HL-60 (cell line): ENCODE measurements at regions not wholly inside any gene's neighbourhood (a gene's known extent, or its start where the extent isn't known, plus 50 kb on each side); places are given as distances from the start of the nearest gene placed in this dataset.

ENCODE experiments used
- CTCF ChIP-seq: IDR thresholded peaks from one replicate; pipeline ENCODE4 v1.5.1; 2011; ENCODE audit warnings: low read length, control low read depth, inconsistent platforms; ENCODE audit not compliant: insufficient read depth
- GABPA ChIP-seq: IDR thresholded peaks from 2 replicates; pipeline ENCODE4 v1.6.1; 2012; ENCODE audit warnings: low read depth
- POLR2AphosphoS5 ChIP-seq: IDR thresholded peaks from 2 replicates; pipeline ENCODE4 v1.6.1; 2012; ENCODE audit warnings: low read depth
- TF ChIP-seq, protein P1 (sequence below): IDR thresholded peaks from 2 replicates; pipeline ENCODE4 v1.6.1; 2012; ENCODE audit warnings: low read depth; ENCODE audit not compliant: insufficient replicate concordance

DNA sequence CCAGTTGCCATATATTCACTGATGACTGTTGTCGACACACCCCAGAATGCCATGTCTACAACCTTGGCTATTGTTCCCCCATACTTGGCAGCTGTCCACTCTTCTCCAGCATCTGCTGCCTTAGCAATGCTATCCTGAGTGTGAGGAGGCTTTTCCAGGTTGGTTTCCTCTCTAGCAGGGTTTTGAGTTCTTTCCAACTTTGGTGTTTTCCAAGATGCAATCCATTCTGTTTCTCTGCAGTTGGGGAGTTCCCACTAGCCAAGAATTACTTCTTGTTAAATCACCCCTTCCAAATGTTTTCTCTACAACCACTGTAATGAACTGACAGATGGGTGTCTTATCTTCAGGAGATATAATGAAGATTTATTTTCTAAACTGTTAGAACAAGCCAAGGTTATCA is 617.4 kb downstream of the CCSER2 start:
- TF ChIP-seq CTCF, result no peak
- TF ChIP-seq POLR2AphosphoS5, result no peak
- TF ChIP-seq, protein P1, sequence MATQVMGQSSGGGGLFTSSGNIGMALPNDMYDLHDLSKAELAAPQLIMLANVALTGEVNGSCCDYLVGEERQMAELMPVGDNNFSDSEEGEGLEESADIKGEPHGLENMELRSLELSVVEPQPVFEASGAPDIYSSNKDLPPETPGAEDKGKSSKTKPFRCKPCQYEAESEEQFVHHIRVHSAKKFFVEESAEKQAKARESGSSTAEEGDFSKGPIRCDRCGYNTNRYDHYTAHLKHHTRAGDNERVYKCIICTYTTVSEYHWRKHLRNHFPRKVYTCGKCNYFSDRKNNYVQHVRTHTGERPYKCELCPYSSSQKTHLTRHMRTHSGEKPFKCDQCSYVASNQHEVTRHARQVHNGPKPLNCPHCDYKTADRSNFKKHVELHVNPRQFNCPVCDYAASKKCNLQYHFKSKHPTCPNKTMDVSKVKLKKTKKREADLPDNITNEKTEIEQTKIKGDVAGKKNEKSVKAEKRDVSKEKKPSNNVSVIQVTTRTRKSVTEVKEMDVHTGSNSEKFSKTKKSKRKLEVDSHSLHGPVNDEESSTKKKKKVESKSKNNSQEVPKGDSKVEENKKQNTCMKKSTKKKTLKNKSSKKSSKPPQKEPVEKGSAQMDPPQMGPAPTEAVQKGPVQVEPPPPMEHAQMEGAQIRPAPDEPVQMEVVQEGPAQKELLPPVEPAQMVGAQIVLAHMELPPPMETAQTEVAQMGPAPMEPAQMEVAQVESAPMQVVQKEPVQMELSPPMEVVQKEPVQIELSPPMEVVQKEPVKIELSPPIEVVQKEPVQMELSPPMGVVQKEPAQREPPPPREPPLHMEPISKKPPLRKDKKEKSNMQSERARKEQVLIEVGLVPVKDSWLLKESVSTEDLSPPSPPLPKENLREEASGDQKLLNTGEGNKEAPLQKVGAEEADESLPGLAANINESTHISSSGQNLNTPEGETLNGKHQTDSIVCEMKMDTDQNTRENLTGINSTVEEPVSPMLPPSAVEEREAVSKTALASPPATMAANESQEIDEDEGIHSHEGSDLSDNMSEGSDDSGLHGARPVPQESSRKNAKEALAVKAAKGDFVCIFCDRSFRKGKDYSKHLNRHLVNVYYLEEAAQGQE, result no peak
- no peak for TF ChIP-seq GABPA
